ENCODE measurements at regions not wholly inside any gene's neighbourhood (a gene's known extent, or its start where the extent isn't known, plus 50 kb on each side); places are given as distances from the start of the nearest gene placed in this dataset.

- no peak for TF ChIP-seq CTCF (conservative IDR thresholded peaks at IDR 0.05)
- TF ChIP-seq ZFX (IDR thresholded peaks at IDR 0.05), result no peak
These were observed 1405.1 kb downstream of the PCDH9 start for GRCh38 chr13:65825039-65825438.

Data from C4-2B (cell line).